AG04449 (cell line): ENCODE measurements at regions not wholly inside any gene's neighbourhood (a gene's known extent, or its start where the extent isn't known, plus 50 kb on each side); places are given as distances from the start of the nearest gene placed in this dataset.

ENCODE experiments used
- CTCF ChIA-PET: fragments of 350-600 bp; formaldehyde crosslinking; extraction: SDS; loops from one replicate; lab custom pipeline; 2021; ENCODE audit warnings: antibody characterized with exemption; lab: Yijun Ruan, JAX
- POLR2A ChIA-PET: fragments of 400-600, 350-600 bp; formaldehyde crosslinking; extraction: SDS; loops from one replicate; lab custom pipeline; 2020; ENCODE audit warnings: antibody characterized with exemption, inconsistent platforms; lab: Yijun Ruan, JAX
- DNase-seq: peaks from one replicate; pipeline ENCODE4 v3.0.0-alpha.2; 2010; ENCODE audit warnings: low read depth, low spot score
- H3K4me3 ChIP-seq: 2 replicates; pipeline ENCODE4 v1.5.1; 2011; ENCODE audit warnings: low read depth, mild to moderate bottlenecking, control low read depth, low read length
- TF ChIP-seq, protein P1 (sequence below): IDR thresholded peaks from one replicate; pipeline ENCODE4 v1.5.1; 2011; ENCODE audit warnings: mild to moderate bottlenecking, moderate library complexity, low read length, control low read depth, inconsistent platforms; ENCODE audit not compliant: insufficient read depth; ENCODE audit errors: missing control alignments

DNA sequence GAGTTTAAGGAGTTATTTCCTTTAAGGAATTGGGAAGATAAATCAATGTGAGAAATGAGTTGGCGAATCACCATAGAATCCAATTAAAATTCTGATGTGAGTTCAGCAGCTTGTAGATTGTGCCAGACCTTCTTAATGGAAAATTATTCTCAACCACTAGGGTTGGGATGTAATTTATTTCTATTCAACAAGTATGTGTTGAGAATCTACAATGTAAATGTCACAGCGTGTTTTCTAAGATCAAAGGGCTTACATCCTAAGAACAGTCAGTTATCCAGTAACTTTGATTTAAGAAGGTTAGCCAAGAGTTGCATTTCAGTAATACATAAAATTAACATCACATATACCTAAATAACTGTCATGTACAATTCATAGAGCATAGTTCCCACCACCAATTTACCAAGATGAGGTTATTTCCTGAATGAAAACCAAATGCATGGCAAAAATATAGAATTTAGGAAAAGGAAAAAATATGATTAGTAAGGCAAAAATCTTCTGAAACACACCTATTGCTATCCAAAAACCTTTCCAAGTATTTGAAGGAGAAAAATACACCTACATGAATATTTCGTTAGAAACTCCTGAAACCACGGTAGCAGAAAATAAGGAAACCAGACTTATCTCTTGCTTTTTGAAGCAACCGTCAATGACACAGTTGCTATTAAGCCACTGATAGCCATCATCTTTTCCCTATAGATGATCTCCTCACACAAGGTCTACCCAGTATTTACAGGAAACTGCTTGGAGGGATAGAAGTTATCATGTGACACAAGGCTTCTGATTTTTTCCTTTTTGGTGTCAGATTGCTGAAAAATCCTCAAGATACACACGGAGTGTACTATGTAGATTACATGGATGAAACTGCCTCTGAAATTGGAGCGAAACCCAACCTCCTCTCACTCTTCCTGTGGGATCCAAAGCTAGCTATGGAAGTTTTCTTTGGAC, 259.4 kb upstream of the POGK start:
- TF ChIP-seq, protein P1, sequence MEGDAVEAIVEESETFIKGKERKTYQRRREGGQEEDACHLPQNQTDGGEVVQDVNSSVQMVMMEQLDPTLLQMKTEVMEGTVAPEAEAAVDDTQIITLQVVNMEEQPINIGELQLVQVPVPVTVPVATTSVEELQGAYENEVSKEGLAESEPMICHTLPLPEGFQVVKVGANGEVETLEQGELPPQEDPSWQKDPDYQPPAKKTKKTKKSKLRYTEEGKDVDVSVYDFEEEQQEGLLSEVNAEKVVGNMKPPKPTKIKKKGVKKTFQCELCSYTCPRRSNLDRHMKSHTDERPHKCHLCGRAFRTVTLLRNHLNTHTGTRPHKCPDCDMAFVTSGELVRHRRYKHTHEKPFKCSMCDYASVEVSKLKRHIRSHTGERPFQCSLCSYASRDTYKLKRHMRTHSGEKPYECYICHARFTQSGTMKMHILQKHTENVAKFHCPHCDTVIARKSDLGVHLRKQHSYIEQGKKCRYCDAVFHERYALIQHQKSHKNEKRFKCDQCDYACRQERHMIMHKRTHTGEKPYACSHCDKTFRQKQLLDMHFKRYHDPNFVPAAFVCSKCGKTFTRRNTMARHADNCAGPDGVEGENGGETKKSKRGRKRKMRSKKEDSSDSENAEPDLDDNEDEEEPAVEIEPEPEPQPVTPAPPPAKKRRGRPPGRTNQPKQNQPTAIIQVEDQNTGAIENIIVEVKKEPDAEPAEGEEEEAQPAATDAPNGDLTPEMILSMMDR, result no peak
- CTCF ChIA-PET, result no interaction called here

DNA sequence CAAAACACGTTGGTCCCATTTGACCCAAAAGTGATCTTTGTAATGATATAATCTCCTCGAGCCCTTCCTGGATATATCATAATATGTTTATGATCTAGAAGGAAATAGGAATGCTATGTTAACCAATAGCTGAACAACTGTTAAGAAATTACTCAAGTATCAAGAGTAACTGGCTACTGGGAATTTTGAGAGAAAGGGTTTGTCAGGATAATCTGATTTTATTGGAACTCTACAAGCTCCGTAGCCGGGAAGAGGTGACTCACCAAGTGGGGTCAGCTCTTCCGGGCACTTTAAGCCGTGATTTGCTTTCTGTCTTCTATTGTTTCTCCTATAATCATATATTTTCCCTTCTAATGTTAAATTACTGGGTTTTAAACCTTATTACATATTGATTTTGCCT, 250.5 kb upstream of the POGK start:
- TF ChIP-seq, protein P1, result no peak
- H3K4me3 ChIP-seq, result no peak overlapping the region
- DNase-seq, result no peak
- CTCF ChIA-PET, result no interaction called here
- POLR2A ChIA-PET, result no interaction called here

More for the DNA sequence above, 259.4 kb upstream of the POGK start:
- POLR2A ChIA-PET, result no interaction called here
- no peak for DNase-seq
- no peak overlapping the region for H3K4me3 ChIP-seq

DNA sequence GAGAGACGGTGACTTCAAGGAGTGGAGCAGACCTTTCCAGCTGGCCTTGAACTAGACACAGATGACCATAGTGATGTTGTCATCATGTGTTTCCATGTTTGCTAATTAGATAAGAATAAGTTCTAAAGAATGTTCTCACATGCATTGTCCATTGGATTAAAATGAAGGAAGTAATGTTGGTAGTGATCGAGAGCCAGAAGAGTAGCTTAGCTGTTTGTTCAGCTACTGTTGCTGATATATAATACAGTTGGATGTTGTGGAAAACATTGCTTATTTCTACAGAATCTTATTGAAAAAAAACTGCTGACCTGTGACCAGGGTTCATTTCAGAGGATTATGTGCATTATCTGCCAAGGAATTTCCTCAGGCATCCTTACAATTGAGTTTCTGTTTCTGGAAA, 249.1 kb upstream of the POGK start:
- DNase-seq, result no peak
- no peak overlapping the region for H3K4me3 ChIP-seq
- CTCF ChIA-PET, result no interaction called here
- TF ChIP-seq, protein P1, result no peak
- POLR2A ChIA-PET, result no interaction called here

DNA sequence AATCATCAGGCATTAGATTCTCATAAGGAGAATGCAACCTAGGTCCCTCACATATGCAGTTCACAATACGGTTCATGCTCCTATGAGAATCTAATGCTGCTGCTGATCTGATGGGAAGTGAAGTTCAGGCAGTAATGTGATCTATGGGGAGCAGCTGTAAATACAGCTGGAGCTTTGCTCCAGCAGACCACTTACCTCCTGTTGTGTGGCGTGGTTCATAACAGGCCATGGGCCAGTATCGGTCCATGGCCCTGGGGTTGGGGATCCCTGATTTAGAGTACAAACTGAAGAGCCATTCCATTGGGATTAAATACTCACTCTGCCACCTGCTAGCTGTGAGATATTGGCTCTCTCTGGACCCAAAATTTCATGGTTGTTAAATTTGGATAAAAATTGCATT, 244.6 kb upstream of the POGK start:
- ChIA-PET POLR2A (no interaction called here), CTCF (no interaction called here)
- TF ChIP-seq, protein P1, result no peak
- H3K4me3 ChIP-seq, result no peak overlapping the region
- DNase-seq, result no peak

DNA sequence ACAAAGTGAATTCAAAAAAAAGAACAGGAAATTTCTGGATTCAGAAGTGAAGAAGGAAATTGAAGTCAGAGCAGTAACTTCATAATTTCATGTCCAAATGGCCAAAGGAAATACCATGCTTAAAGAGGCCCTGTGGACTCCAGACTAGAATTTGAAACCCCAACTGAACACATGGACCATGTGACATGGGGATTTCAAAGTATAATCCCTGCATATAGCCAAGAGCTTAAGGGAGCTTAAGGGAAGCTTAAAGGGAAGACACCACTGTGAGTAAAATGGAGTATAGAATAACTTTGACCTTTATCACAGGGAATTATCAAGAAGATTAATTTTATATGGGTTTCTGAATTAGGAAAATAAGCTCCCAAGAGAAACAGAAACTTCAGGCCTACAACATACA, 241.8 kb upstream of the POGK start:
- ChIA-PET POLR2A (no interaction called here), CTCF (no interaction called here)
- no peak for DNase-seq
- H3K4me3 ChIP-seq, result no peak overlapping the region
- TF ChIP-seq, protein P1, result no peak

DNA sequence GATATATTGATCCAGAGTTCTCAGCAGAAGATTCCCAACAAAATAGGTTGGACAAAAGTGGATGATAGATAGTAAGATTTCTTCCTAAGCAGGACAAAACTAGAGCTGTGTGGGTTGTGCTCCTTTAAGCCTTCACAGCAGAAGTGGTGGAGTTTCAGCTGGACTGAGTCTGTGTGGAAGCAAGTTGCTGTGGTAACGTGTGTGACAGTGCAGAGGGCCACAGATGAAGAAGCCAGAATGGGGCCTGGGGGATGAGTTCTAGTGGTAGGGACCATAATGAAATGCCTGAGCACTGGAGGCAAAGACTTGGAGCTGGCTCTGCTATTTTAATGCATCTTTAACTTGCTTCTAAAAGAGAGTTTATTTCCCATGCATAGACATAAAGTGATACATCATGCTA, 238.7 kb upstream of the POGK start:
- TF ChIP-seq, protein P1, result no peak
- no peak for DNase-seq
- ChIA-PET POLR2A (no interaction called here), CTCF (no interaction called here)
- no peak overlapping the region for H3K4me3 ChIP-seq
